Caco-2 (cell line): ENCODE measurements at regions not wholly inside any gene's neighbourhood (a gene's known extent, or its start where the extent isn't known, plus 50 kb on each side); places are given as distances from the start of the nearest gene placed in this dataset.

ENCODE experiments used
- BruUV-seq: library from RNA; stranded (reverse); fragments of 400-500 nt; replicated peaks from 2 replicates; lab custom pipeline; 2021; lab: Mats Ljungman, UMichigan
- CTCF ChIA-PET: fragments of 300-600 bp; sonication (Branson Sonifier 250); formaldehyde crosslinking; loops from one replicate; lab custom pipeline; 2022; ENCODE audit warnings: antibody characterized with exemption; lab: Charles Lee
- POLR2A ChIA-PET: fragments of 300-600 bp; sonication (Branson Sonifier 250); formaldehyde crosslinking; loops from one replicate; lab custom pipeline; 2022; ENCODE audit warnings: antibody characterized with exemption; lab: Charles Lee
- DNase-seq, 2 experiments: peaks; one replicate each; pipeline versions ENCODE4 v3.0.0 to v3.0.0-alpha.2; 2020 to 2022
- H3K27me3 ChIP-seq: replicated peaks from 2 replicates; pipeline ENCODE4 v1.6.0; 2011; ENCODE audit warnings: low read length; ENCODE audit not compliant: control insufficient read depth, insufficient read depth
- H3K36me3 ChIP-seq: 2 replicates; pipeline ENCODE4 v1.5.1; 2011; ENCODE audit warnings: low read length; ENCODE audit not compliant: control insufficient read depth, insufficient read depth
- H3K4me1 ChIP-seq: fragments of 250-450 bp; sonication (Bioruptor Pico); 2 replicates; pipeline ENCODE4 v1.5.1; 2020; ENCODE audit warnings: mild to moderate bottlenecking
- H3K4me3 ChIP-seq: 2 replicates; pipeline ENCODE4 v1.5.1; 2011; ENCODE audit warnings: low read depth, mild to moderate bottlenecking, control low read depth, low read length
- H3K9me3 ChIP-seq: fragments of 250-450 bp; sonication (Bioruptor Pico); 2 replicates; pipeline ENCODE4 v1.5.1; 2020; ENCODE audit warnings: mild to moderate bottlenecking, moderate library complexity
- H3K27ac Mint-ChIP-seq: one replicate; pipeline ENCODE4 v1.8.0; 2022; ENCODE audit warnings: mixed read lengths; ENCODE audit not compliant: unreplicated experiment
- H3K27me3 Mint-ChIP-seq: one replicate; pipeline ENCODE4 v1.8.0; 2022; ENCODE audit warnings: mixed read lengths; ENCODE audit not compliant: insufficient read depth, unreplicated experiment
- H3K36me3 Mint-ChIP-seq: one replicate; pipeline ENCODE4 v1.8.0; 2022; ENCODE audit warnings: mild to moderate bottlenecking, mixed read lengths; ENCODE audit not compliant: insufficient read depth, unreplicated experiment
- H3K4me1 Mint-ChIP-seq: one replicate; pipeline ENCODE4 v1.8.0; 2022; ENCODE audit warnings: low read depth, mixed read lengths; ENCODE audit not compliant: unreplicated experiment
- H3K4me3 Mint-ChIP-seq: one replicate; pipeline ENCODE4 v1.8.0; 2022; ENCODE audit warnings: mild to moderate bottlenecking, moderate library complexity, mixed read lengths; ENCODE audit not compliant: unreplicated experiment
- H3K9me3 Mint-ChIP-seq: one replicate; pipeline ENCODE4 v1.8.0; 2022; ENCODE audit warnings: mixed read lengths; ENCODE audit not compliant: unreplicated experiment
- CTCF ChIP-seq, 2 experiments: fragments of 200-600 bp in 1 of 2; IDR thresholded peaks; 1 replicate in 1 of 2; 2 replicates in 1 of 2; pipeline versions ENCODE4 v1.5.1 to v1.8.0; 2011 to 2022; ENCODE audit warnings: antibody characterized with exemption in 1 of 2, control low read depth in 1 of 2, inconsistent platforms in 1 of 2, low read depth in 1 of 2, low read length in 1 of 2, mild to moderate bottlenecking in 1 of 2, moderate library complexity in 1 of 2; ENCODE audit not compliant: insufficient read depth in 1 of 2, severe bottlenecking in 1 of 2, unreplicated experiment in 1 of 2
- intact Hi-C: fragments of 100-400 bp; cut with micrococcal nuclease; formaldehyde crosslinking; loops from one replicate; pipeline ENCODE4 v1.10.0; 2022; ENCODE audit not compliant: unreplicated experiment

GRCh38 chr2:55772109-55772980, 78.7 kb upstream of the PNPT1 start:
- Histone ChIP-seq H3K36me3 (no peaks in the 10 kb centered on the region), H3K27me3 (no peaks in the 10 kb centered on the region), H3K4me3 (no peak overlapping the region), H3K4me1 (peaks cover 7% of the 10 kb centered on the region), H3K9me3 (no peaks in the 10 kb centered on the region)
- Mint-ChIP-seq H3K36me3 (no peaks in the 10 kb centered on the region), H3K4me1 (peaks cover 13% of the 10 kb centered on the region), H3K27ac (peak overlapping the region; percentile 18), H3K9me3 (peaks cover 8% of the 10 kb centered on the region), H3K27me3 (no peaks in the 10 kb centered on the region), H3K4me3 (no peak overlapping the region)
- no peak for DNase-seq
- intact Hi-C loops: no loop called here
- no peak for TF ChIP-seq CTCF (IDR thresholded peaks at IDR 0.05; ENCODE audit: insufficient read depth in 1 of 2, low read depth in 1 of 2, low read length in 1 of 2, severe bottlenecking in 1 of 2, unreplicated experiment in 1 of 2)
- ChIA-PET CTCF (interaction anchor here (1.0 to 1.8 kb wide), 8 partner anchors 53 to 358 kb away, joined by 3 to 57 read pairs (median 4); no protein-coding TSS in a partner anchor), POLR2A (no interaction called here)
- BruUV-seq: no TSS peak

GRCh38 chr2:55771612-55772011, 78.0 kb upstream of the PNPT1 start:
- peak in 1 of 2 experiments; percentile 14 for DNase-seq
- H3K27me3 Mint-ChIP-seq: no peaks in the 10 kb centered on the region
- intact Hi-C loops: loop anchor here (1.0 kb wide), 6 partner anchors 53 to 361 kb away; no protein-coding TSS in a partner anchor
- no peaks in the 10 kb centered on the region for H3K36me3 ChIP-seq
- peak overlapping the region; percentile 18 for H3K27ac Mint-ChIP-seq
- H3K9me3 ChIP-seq: no peaks in the 10 kb centered on the region
- H3K9me3 Mint-ChIP-seq: peaks cover 8% of the 10 kb centered on the region
- peak; percentile 64 for TF ChIP-seq CTCF (IDR thresholded peaks at IDR 0.05; ENCODE audit: insufficient read depth in 1 of 2, low read depth in 1 of 2, low read length in 1 of 2, severe bottlenecking in 1 of 2, unreplicated experiment in 1 of 2)
- ChIA-PET CTCF (interaction anchor here (1.0 to 1.8 kb wide), 8 partner anchors 52 to 359 kb away, joined by 3 to 57 read pairs (median 4); no protein-coding TSS in a partner anchor), POLR2A (interaction anchor here (0.7 kb wide), 1 partner anchor 27 kb away, joined by 3 read pairs; no protein-coding TSS in a partner anchor)
- no peak overlapping the region for H3K4me3 ChIP-seq
- no peaks in the 10 kb centered on the region for H3K27me3 ChIP-seq
- H3K4me3 Mint-ChIP-seq: no peak overlapping the region
- peaks cover 7% of the 10 kb centered on the region for H3K4me1 ChIP-seq
- H3K4me1 Mint-ChIP-seq: peaks cover 13% of the 10 kb centered on the region
- no peaks in the 10 kb centered on the region for H3K36me3 Mint-ChIP-seq
- BruUV-seq: no TSS peak

- Mint-ChIP-seq H3K36me3 (no peaks in the 10 kb centered on the region), H3K4me1 (peaks cover 13% of the 10 kb centered on the region), H3K27ac (no peak overlapping the region), H3K27me3 (no peaks in the 10 kb centered on the region), H3K9me3 (no peaks in the 10 kb centered on the region), H3K4me3 (no peak overlapping the region)
- BruUV-seq: no TSS peak
- intact Hi-C loops: no loop called here
- H3K4me1 ChIP-seq: peaks cover 7% of the 10 kb centered on the region
- H3K4me3 ChIP-seq: no peak overlapping the region
- ChIA-PET CTCF (no interaction called here), POLR2A (no interaction called here)
- H3K27me3 ChIP-seq: no peaks in the 10 kb centered on the region
- TF ChIP-seq CTCF (IDR thresholded peaks at IDR 0.05; ENCODE audit: insufficient read depth in 1 of 2, low read depth in 1 of 2, low read length in 1 of 2, severe bottlenecking in 1 of 2, unreplicated experiment in 1 of 2): no peak
- no peak for DNase-seq
- no peaks in the 10 kb centered on the region for H3K36me3 ChIP-seq
- H3K9me3 ChIP-seq: no peaks in the 10 kb centered on the region
These were observed 75.3 kb upstream of the PNPT1 start for GRCh38 chr2:55768991-55769390.
